Choroid plexus epithelial cell (primary cell): ENCODE measurements at regions not wholly inside any gene's neighbourhood (a gene's known extent, or its start where the extent isn't known, plus 50 kb on each side); places are given as distances from the start of the nearest gene placed in this dataset.

Experiments
- DNase-seq: peaks from one replicate; pipeline ENCODE4 v3.0.0-alpha.2; 2010; ENCODE audit warnings: low read depth
- H3K4me3 ChIP-seq: 2 replicates; pipeline ENCODE4 v1.5.1; 2011; ENCODE audit warnings: low read depth, mild to moderate bottlenecking, control low read depth, low read length, moderate library complexity
- TF ChIP-seq, protein P1 (sequence below): conservative IDR thresholded peaks from 2 replicates; pipeline ENCODE4 v1.5.1; 2011; ENCODE audit warnings: low read depth, mild to moderate bottlenecking, control low read depth, inconsistent platforms, low read length, moderate library complexity

DNA sequence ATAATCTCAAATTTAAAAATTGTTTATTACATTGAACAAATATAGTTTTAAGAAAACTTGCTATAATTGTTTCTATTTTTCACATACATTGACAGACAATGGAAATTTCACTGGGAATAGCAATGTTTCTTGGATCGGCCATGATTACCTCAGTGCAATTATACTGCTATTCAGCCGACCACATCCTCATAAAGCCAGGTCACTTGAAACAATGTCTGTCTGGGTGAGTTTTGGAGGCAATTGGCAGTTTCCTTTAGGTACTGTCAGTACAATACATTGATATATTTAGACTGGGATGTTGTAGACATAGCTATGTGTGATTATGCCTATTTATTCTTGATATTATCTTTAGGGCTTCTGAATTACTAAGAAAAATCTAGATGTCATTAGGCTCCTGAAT, 89.5 kb upstream of the VEGFC start:
- DNase-seq: no peak
- no peak overlapping the region for H3K4me3 ChIP-seq
- TF ChIP-seq, protein P1, sequence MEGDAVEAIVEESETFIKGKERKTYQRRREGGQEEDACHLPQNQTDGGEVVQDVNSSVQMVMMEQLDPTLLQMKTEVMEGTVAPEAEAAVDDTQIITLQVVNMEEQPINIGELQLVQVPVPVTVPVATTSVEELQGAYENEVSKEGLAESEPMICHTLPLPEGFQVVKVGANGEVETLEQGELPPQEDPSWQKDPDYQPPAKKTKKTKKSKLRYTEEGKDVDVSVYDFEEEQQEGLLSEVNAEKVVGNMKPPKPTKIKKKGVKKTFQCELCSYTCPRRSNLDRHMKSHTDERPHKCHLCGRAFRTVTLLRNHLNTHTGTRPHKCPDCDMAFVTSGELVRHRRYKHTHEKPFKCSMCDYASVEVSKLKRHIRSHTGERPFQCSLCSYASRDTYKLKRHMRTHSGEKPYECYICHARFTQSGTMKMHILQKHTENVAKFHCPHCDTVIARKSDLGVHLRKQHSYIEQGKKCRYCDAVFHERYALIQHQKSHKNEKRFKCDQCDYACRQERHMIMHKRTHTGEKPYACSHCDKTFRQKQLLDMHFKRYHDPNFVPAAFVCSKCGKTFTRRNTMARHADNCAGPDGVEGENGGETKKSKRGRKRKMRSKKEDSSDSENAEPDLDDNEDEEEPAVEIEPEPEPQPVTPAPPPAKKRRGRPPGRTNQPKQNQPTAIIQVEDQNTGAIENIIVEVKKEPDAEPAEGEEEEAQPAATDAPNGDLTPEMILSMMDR: no peak

DNA sequence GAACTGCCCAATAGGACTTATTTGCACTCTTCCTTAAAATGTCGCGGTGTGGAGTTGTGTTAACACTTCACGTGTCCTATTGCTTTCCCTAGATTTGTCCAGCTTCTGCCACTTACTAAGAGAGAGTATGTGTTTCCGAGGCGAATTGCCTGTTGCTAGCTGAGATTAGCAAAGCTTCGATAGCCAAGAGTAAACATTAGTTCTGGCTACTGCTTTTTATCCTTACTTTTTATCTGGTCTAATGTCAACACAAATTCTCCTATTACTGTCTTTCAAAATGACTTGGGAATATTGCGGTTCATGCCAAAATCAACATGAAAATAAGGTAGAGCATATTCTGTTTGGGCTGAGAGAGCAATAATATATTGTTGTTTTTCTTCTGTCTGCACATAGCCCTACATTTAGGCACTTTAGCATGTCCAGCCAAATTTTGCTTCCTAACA, 90.4 kb upstream of the VEGFC start:
- DNase-seq: peak; percentile 33
- peak overlapping the region; percentile 6 for H3K4me3 ChIP-seq
- TF ChIP-seq, protein P1: no peak

GRCh38 chr4:176883681-176884418, 91.1 kb upstream of the VEGFC start:
- H3K4me3 ChIP-seq: peak overlapping the region; percentile 6
- peak; percentile 71 for DNase-seq
- TF ChIP-seq, protein P1: no peak

DNA sequence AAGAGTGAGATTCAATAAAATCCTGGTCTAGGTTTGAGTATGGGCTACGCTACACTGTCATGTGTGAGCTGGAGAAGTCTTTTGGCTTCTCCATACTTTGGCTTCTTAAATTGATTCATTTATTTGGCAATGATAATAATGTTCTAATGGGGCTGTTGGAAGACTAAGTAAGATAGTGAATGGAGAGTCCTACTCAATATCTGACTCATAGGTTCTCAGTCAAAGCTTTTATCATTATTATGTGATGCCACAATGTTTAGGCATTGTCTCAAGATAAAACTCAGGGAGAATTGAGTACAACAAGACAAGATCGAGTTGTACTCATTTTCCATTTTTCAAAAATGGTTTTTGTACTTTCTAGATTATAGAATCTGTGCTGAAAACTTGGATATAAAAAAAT, 92.5 kb upstream of the VEGFC start:
- TF ChIP-seq, protein P1: no peak
- no peak for DNase-seq
- no peak overlapping the region for H3K4me3 ChIP-seq

DNA sequence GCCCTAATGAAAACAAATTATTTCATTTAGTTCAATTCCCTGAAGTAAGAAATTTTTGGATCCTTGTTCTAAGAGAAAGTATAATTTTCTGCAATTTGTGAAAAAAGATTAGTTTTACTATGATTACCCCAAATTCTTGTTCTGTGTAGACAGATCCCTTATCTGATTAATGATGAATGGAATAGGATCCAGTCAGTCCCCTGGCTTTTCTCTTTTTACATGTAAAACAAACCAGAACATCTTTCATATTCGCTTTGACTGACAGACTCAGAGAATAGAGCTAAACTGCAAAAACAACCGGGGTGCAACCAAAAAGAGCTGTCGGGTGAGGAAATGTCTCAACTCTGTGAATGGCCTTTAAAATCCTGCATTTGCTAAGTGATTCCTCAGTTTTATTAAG, 93.4 kb upstream of the VEGFC start:
- TF ChIP-seq, protein P1: no peak
- no peak for DNase-seq
- H3K4me3 ChIP-seq: no peak overlapping the region

- TF ChIP-seq, protein P1: no peak
- DNase-seq: no peak
- H3K4me3 ChIP-seq: no peak overlapping the region
These were observed 97.1 kb upstream of the VEGFC start for GRCh38 chr4:176889776-176890175.

GRCh38 chr4:176894498-176894897, 101.8 kb upstream of the VEGFC start:
- no peak overlapping the region for H3K4me3 ChIP-seq
- no peak for DNase-seq
- TF ChIP-seq, protein P1: no peak
